Testis (tissue), 2 donors: ENCODE measurements at regions not wholly inside any gene's neighbourhood (a gene's known extent, or its start where the extent isn't known, plus 50 kb on each side); places are given as distances from the start of the nearest gene placed in this dataset.

Experiments used
- DNase-seq: peaks from one replicate; pipeline ENCODE4 v3.0.0-alpha.2; 2019
- H3K27ac ChIP-seq, 2 donors: fragments of 200-600 bp; sonication (generic); one replicate each; pipeline ENCODE4 v1.5.1; 2019
- H3K27me3 ChIP-seq: fragments of 200-600 bp; sonication (generic); one replicate; pipeline ENCODE4 v1.5.1; 2019
- H3K36me3 ChIP-seq: fragments of 200-600 bp; sonication (generic); one replicate; pipeline ENCODE4 v1.5.1; 2017; ENCODE audit warnings: low read depth; ENCODE audit errors: missing control alignments
- H3K4me1 ChIP-seq: fragments of 200-600 bp; sonication (generic); one replicate; pipeline ENCODE4 v1.5.1; 2019
- H3K4me3 ChIP-seq, 2 donors: fragments of 200-600 bp; sonication (generic); one replicate each; pipeline ENCODE4 v1.5.1; 2017 to 2019
- H3K9me3 ChIP-seq: fragments of 200-600 bp; sonication (generic); one replicate; pipeline ENCODE4 v1.5.1; 2017
- POLR2A ChIP-seq: fragments of 450-650 bp; IDR thresholded peaks from one replicate; pipeline ENCODE4 v1.6.1; 2017; ENCODE audit warnings: antibody characterized with exemption, mild to moderate bottlenecking, moderate library complexity
- WGBS, 2 donors: methylation state at CpG; one replicate each; pipeline ENCODE4 v1.1.5; 2018; 5-methylcytosine and 5-hydroxymethylcytosine counted together
- intact Hi-C: fragments of 100-400 bp; cut with DNase I; formaldehyde crosslinking; loops from one replicate; pipeline ENCODE4 v1.15.1; 2023; ENCODE audit warnings: low total_unique reads
- TF ChIP-seq, protein P1 (sequence below), 3 experiments: fragments of 450-650 bp in 2 of 3; fragments of 200-600 bp in 1 of 3; sonication (generic) in 1 of 3; IDR thresholded peaks; one replicate each; pipeline ENCODE4 v1.5.1; 2016 to 2019; ENCODE audit warnings: antibody characterized with exemption in 3 of 3, mild to moderate bottlenecking in 2 of 3, moderate library complexity in 1 of 3

DNA sequence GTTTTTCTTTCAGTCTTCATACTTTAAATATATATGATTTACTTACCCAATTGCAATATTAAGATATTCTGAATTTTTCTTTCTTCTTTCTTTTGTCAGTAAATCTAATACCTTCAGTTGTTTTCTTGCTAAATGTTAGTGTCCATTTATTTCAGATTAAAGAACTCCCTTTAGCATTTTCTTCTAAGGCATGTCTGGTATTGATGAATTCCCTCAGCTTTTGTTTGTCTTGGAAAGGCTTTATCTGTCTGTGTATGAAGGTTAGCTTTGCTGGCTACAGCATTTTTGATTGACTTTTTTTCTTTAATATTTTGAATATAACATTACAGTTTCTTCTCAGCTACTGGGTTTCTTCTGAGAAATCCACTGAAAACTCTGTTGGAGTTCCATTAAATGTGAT, 64.0 kb upstream of the PLSCR4 start:
- no peak for DNase-seq
- no peaks in the 10 kb centered on the region for H3K9me3 ChIP-seq
- TF ChIP-seq POLR2A, result no peak
- TF ChIP-seq, protein P1, sequence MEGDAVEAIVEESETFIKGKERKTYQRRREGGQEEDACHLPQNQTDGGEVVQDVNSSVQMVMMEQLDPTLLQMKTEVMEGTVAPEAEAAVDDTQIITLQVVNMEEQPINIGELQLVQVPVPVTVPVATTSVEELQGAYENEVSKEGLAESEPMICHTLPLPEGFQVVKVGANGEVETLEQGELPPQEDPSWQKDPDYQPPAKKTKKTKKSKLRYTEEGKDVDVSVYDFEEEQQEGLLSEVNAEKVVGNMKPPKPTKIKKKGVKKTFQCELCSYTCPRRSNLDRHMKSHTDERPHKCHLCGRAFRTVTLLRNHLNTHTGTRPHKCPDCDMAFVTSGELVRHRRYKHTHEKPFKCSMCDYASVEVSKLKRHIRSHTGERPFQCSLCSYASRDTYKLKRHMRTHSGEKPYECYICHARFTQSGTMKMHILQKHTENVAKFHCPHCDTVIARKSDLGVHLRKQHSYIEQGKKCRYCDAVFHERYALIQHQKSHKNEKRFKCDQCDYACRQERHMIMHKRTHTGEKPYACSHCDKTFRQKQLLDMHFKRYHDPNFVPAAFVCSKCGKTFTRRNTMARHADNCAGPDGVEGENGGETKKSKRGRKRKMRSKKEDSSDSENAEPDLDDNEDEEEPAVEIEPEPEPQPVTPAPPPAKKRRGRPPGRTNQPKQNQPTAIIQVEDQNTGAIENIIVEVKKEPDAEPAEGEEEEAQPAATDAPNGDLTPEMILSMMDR (IDR thresholded peaks at IDR 0.05), result no peak
- no peaks in the 10 kb centered on the region for H3K4me1 ChIP-seq
- no peaks in the 10 kb centered on the region for H3K36me3 ChIP-seq
- intact Hi-C loops, result no loop called here
- no peaks in the 10 kb centered on the region for H3K27me3 ChIP-seq
- no peak overlapping the region for H3K4me3 ChIP-seq
- H3K27ac ChIP-seq, result no peak overlapping the region

DNA sequence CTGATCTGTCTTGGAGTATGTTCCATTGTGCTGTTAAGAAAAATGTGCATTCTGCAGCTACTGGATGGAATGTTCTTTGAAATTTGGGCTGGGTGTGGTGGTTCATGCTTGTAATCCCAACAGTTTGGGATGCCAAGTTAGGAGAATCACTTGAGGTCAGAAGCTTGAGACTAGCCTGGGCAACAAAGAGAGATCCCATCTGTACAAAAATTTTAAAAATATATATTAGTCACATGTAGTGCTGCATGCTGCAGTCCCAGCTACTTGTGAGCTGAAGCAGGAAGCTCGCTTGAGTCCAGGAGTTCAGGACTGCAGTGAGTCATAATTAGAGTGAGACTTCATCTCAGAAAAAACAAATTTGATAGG, 62.8 kb upstream of the PLSCR4 start:
- H3K4me3 ChIP-seq, result no peak overlapping the region
- no peak for DNase-seq
- intact Hi-C loops, result no loop called here
- no peaks in the 10 kb centered on the region for H3K4me1 ChIP-seq
- no peaks in the 10 kb centered on the region for H3K36me3 ChIP-seq
- WGBS, 2 donors, result 76 to 82% methylated on average over 1 of the region's 1 CpG
- TF ChIP-seq POLR2A, result no peak
- TF ChIP-seq, protein P1 (IDR thresholded peaks at IDR 0.05), result no peak
- H3K27ac ChIP-seq, result no peak overlapping the region
- no peaks in the 10 kb centered on the region for H3K9me3 ChIP-seq
- no peaks in the 10 kb centered on the region for H3K27me3 ChIP-seq

DNA sequence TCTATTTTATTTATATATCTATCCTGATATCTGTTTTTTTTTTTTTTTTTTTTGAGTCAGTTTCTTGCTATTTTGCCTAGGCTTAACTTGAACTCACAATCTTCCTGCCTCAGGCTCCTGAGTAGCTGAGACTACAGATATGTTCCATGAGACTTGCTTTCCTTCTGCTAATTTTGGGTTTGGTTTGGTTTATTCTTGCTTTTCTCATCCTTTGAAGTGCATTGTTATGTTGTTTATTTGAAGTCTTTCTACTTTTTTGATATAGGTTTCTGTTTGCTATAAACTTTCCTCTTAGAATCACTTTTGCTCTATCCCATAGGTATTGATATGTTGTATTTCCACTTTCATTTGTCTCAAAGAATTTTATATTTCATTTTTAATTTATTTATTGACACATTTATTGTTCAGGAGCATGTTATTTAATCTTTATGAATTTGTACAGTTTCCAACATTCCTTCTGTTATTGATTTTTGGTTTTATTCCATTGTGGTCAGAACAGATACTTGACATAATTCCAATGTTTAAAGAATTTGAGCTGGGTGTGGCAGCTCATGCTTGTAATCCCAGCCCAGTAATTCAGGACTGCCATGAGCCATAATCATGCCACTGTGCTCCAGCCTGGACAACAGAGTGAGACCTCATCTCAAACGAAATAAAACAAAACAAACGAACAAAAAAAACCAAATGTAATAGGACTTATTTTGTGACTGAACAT, 62.3 kb upstream of the PLSCR4 start:
- 59 to 65% methylated on average over 2 of the region's 2 CpGs for WGBS, 2 donors
- Histone ChIP-seq H3K9me3 (no peaks in the 10 kb centered on the region), H3K36me3 (no peaks in the 10 kb centered on the region), H3K4me1 (peaks cover 4% of the 10 kb centered on the region), H3K27me3 (no peaks in the 10 kb centered on the region), H3K4me3 (no peak overlapping the region), H3K27ac (no peak overlapping the region)
- intact Hi-C loops, result no loop called here
- TF ChIP-seq, protein P1 (IDR thresholded peaks at IDR 0.05), result no peak
- no peak for TF ChIP-seq POLR2A
- no peak for DNase-seq

DNA sequence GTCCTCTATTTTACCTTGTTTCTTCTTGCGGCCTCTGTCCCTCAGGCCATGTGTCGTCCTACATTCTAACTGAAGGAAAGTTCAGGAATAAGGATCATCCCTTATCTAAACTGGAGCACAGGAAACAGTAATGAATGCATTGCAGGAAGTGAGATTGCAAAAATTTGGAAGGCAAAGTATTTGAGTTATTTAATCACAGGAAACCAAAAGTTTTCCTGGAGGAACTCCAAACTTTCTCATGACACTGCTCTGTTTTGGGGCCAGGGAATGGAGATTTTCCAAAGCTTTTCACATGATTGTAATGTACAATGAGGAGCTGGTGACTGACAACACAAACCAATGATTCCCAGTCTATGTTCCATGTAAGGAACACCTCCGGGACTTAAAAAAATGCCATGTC, 57.8 kb upstream of the PLSCR4 start:
- WGBS, 2 donors, result 59 to 62% methylated on average over 3 of the region's 3 CpGs

More for the DNA sequence above, 57.8 kb upstream of the PLSCR4 start:
- Histone ChIP-seq H3K36me3 (no peaks in the 10 kb centered on the region), H3K4me1 (peaks cover 9% of the 10 kb centered on the region), H3K4me3 (no peak overlapping the region), H3K9me3 (no peaks in the 10 kb centered on the region), H3K27ac (peak overlapping the region in 1 of 2 donors; percentile 21), H3K27me3 (no peaks in the 10 kb centered on the region)
- intact Hi-C loops, result no loop called here
- TF ChIP-seq, protein P1 (IDR thresholded peaks at IDR 0.05), result no peak
- TF ChIP-seq POLR2A, result no peak
- DNase-seq, result no peak
